ENCODE measurements at regions not wholly inside any gene's neighbourhood (a gene's known extent, or its start where the extent isn't known, plus 50 kb on each side); places are given as distances from the start of the nearest gene placed in this dataset.

- TF ChIP-seq, protein P1, sequence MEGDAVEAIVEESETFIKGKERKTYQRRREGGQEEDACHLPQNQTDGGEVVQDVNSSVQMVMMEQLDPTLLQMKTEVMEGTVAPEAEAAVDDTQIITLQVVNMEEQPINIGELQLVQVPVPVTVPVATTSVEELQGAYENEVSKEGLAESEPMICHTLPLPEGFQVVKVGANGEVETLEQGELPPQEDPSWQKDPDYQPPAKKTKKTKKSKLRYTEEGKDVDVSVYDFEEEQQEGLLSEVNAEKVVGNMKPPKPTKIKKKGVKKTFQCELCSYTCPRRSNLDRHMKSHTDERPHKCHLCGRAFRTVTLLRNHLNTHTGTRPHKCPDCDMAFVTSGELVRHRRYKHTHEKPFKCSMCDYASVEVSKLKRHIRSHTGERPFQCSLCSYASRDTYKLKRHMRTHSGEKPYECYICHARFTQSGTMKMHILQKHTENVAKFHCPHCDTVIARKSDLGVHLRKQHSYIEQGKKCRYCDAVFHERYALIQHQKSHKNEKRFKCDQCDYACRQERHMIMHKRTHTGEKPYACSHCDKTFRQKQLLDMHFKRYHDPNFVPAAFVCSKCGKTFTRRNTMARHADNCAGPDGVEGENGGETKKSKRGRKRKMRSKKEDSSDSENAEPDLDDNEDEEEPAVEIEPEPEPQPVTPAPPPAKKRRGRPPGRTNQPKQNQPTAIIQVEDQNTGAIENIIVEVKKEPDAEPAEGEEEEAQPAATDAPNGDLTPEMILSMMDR (IDR thresholded peaks at IDR 0.05): no peak
- TF ChIP-seq POLR2A (IDR thresholded peaks at IDR 0.05): no peak
Observed at GRCh38 chr2:220877897-220878296, 694.2 kb downstream of the EPHA4 start.
